Small intestine (tissue), 7 donors: ENCODE measurements at regions not wholly inside any gene's neighbourhood (a gene's known extent, or its start where the extent isn't known, plus 50 kb on each side); places are given as distances from the start of the nearest gene placed in this dataset.

Source experiments
- DNase-seq, 2 donors: peaks; one replicate each; pipeline versions ENCODE4 v3.0.0 to v3.0.0-alpha.2; 2013
- FAIRE-seq: peaks from 2 replicates; lab custom pipeline; 2012; peaks lifted over from hg19 to GRCh38; lab: Jason Lieb, UNC
- H3K27ac ChIP-seq, 3 donors: one replicate each; pipeline ENCODE4 v1.5.1; 2013; ENCODE audit warnings: low read length in 2 of 3, mild to moderate bottlenecking in 2 of 3, control low read depth in 1 of 3, inconsistent platforms in 1 of 3, low read depth in 1 of 3, moderate library complexity in 1 of 3
- H3K27me3 ChIP-seq, 3 donors: one replicate each; pipeline ENCODE4 v1.6.1; 2013; ENCODE audit warnings: low read length in 3 of 3, inconsistent platforms in 1 of 3; ENCODE audit not compliant: control insufficient read depth in 3 of 3, insufficient read depth in 3 of 3
- H3K36me3 ChIP-seq, 3 donors: one replicate each; pipeline ENCODE4 v1.6.1; 2013; ENCODE audit warnings: low read length in 3 of 3, inconsistent platforms in 1 of 3, low read depth in 1 of 3, mild to moderate bottlenecking in 1 of 3, moderate library complexity in 1 of 3; ENCODE audit not compliant: control insufficient read depth in 3 of 3, insufficient read depth in 2 of 3
- H3K4me1 ChIP-seq, 3 donors: one replicate each; pipeline ENCODE4 v1.6.1; 2013; ENCODE audit warnings: low read length in 2 of 3, inconsistent platforms in 1 of 3, low read depth in 1 of 3, mild to moderate bottlenecking in 1 of 3, moderate library complexity in 1 of 3; ENCODE audit not compliant: control insufficient read depth in 3 of 3, insufficient read depth in 2 of 3
- H3K4me3 ChIP-seq, 3 donors: one replicate each; pipeline ENCODE4 v1.5.1; 2013; ENCODE audit warnings: low read length in 3 of 3, control low read depth in 1 of 3, inconsistent platforms in 1 of 3, low read depth in 1 of 3, mild to moderate bottlenecking in 1 of 3, moderate library complexity in 1 of 3
- H3K9me3 ChIP-seq, 2 donors: one replicate each; pipeline ENCODE4 v1.6.1; 2013; ENCODE audit warnings: low read depth in 1 of 2, low read length in 1 of 2; ENCODE audit not compliant: control insufficient read depth in 2 of 2, insufficient read depth in 1 of 2
- WGBS, 3 donors: extraction: QIAGEN DNeasy Blood & Tissue Kit; methylation state at CpG; one replicate each; pipeline ENCODE4 v1.1.7; 2013; 5-methylcytosine and 5-hydroxymethylcytosine counted together
- donor health status: healthy with polysubstance abuse.
- donor health status: control.
- donor health status: control.
- donor health status: Bipolar disorder and iron deficiency.
- donor health status: healthy.

DNA sequence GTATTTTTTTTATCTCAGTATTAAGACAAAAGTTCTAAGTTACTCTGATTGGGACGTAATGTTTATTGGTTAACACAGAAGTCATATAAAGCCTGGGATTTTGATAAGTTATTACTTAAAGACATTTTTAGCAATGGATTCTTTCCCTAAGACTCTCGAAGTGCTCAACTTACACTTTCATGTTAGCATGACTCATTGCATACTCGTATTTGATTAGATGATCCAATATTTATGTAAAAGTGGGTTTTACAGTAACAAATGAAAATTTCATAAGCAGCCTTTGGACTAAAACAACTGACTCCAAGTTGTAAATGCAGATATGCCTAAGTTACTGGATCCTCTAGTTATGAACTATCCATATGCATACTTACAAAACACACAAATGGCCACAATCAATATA lies 567.7 kb upstream of the NUDT12 start:
- DNase-seq, result no peak
- no peak overlapping the region for H3K27ac ChIP-seq
- 63 to 75% (median 70%) methylated on average over 3 of the region's 3 CpGs for WGBS, 3 donors
- no peaks in the 10 kb centered on the region for H3K36me3 ChIP-seq
- no peak overlapping the region for H3K4me3 ChIP-seq
- no peaks in the 10 kb centered on the region for H3K4me1 ChIP-seq
- no peaks in the 10 kb centered on the region for H3K27me3 ChIP-seq
- H3K9me3 ChIP-seq, result peaks cover 0 to 4% of the 10 kb centered on the region in 2 donors
- no peak for FAIRE-seq

DNA sequence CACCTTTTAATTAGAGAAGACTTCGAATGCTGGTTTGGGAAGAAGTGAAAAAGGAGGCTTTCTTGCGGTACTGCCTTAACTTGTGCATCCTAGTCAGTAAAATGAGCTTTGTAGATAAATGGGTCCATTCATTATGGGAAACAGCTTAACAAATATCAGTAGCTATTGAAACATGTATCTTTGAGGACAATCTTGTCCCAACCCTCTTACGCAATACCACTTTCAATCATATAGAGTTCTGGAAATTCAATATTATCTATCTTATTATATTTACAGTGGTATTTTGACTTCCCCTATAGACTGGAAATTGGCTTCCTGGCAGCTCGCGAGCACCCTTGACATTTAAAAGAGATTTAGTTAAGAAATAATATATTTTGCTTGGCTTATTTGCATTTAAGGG lies 565.8 kb upstream of the NUDT12 start:
- no peak for FAIRE-seq
- H3K27me3 ChIP-seq, result no peaks in the 10 kb centered on the region
- no peaks in the 10 kb centered on the region for H3K36me3 ChIP-seq
- no peaks in the 10 kb centered on the region for H3K9me3 ChIP-seq
- no peaks in the 10 kb centered on the region for H3K4me1 ChIP-seq
- WGBS, 3 donors, result 69 to 84% (median 81%) methylated on average over 5 of the region's 5 CpGs
- no peak overlapping the region for H3K27ac ChIP-seq
- no peak overlapping the region for H3K4me3 ChIP-seq
- DNase-seq, result no peak

DNA sequence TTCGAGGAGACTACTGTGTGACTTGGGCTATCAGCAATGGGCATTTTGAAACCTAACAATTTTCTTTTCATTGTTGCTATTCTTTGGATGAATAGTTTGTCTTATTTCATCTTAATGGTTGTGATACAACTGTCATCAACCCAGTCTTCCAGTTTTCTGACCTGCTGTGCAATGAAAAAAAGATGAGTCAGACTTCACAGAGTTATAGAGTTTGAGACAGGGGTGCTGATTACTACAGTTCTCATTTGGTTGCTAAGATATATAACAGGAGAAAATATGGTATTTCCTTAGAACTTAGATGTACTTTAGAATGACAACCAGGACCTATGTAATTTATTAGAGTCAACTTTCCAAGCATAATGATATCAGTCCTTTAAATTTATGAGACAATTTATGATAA lies 564.4 kb upstream of the NUDT12 start:
- Histone ChIP-seq H3K27me3 (no peaks in the 10 kb centered on the region), H3K4me3 (no peak overlapping the region), H3K27ac (no peak overlapping the region), H3K4me1 (no peaks in the 10 kb centered on the region), H3K9me3 (no peaks in the 10 kb centered on the region), H3K36me3 (no peaks in the 10 kb centered on the region)
- no peak for DNase-seq
- WGBS, 3 donors, result 29 to 61% (median 45%) methylated on average over 1 of the region's 1 CpG
- FAIRE-seq, result no peak

DNA sequence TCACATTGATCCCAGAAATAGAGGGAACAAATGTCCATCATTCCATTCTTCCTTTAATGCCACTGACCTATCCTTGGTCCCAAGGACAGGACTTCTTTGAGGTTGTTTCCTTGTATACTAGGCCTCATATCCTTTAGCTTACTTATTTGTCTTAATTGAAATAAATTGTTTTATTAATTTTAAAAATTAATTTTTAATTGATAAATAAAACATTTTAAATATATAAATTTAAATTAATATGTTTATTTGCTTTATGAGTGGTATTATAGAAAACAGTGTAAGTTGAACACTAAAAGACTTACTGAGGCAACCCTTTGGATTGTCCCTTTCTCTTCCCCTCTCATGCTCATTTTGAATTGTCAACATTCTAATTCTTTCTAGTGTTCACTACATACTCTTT lies 556.9 kb upstream of the NUDT12 start:
- Histone ChIP-seq H3K27me3 (no peaks in the 10 kb centered on the region), H3K4me1 (no peaks in the 10 kb centered on the region), H3K4me3 (no peak overlapping the region), H3K36me3 (no peaks in the 10 kb centered on the region), H3K27ac (no peak overlapping the region), H3K9me3 (peaks cover 0 to 3% of the 10 kb centered on the region in 2 donors)
- DNase-seq, result no peak
- no peak for FAIRE-seq

DNA sequence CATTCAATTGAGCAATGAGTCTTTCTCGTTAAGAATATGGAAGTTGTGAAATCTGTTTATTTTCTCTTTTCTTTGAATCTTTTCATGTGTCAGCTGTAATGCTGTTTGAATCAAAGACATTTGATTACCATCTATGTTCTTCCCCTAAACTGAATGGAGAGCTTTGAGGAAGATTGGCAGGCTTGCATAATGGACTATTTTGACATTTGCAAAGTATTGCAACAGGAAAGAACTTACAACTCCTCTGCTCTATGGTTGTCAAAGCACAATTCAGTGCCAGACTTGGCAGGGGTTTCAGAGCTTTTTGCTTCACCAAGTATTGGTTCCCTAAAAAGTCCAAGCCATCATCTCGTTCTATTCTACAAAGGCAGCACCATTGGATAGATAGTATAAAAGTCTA lies 549.0 kb upstream of the NUDT12 start:
- Histone ChIP-seq H3K27ac (no peak overlapping the region), H3K4me1 (no peaks in the 10 kb centered on the region), H3K36me3 (no peaks in the 10 kb centered on the region), H3K4me3 (no peak overlapping the region), H3K27me3 (no peaks in the 10 kb centered on the region), H3K9me3 (peaks cover 0 to 3% of the 10 kb centered on the region in 2 donors)
- FAIRE-seq (no peak), DNase-seq (no peak)
- 75 to 84% (median 79%) methylated on average over 2 of the region's 2 CpGs for WGBS, 3 donors

- Histone ChIP-seq H3K9me3 (peaks cover 0 to 3% of the 10 kb centered on the region in 2 donors), H3K4me1 (no peaks in the 10 kb centered on the region), H3K4me3 (no peak overlapping the region), H3K36me3 (no peaks in the 10 kb centered on the region), H3K27ac (no peak overlapping the region), H3K27me3 (no peaks in the 10 kb centered on the region)
- no peak for DNase-seq
- no peak for FAIRE-seq
- 86 to 88% (median 87%) methylated on average over 5 of the region's 5 CpGs for WGBS, 3 donors
These were observed 533.9 kb upstream of the NUDT12 start for GRCh38 chr5:104096451-104096850.

DNA sequence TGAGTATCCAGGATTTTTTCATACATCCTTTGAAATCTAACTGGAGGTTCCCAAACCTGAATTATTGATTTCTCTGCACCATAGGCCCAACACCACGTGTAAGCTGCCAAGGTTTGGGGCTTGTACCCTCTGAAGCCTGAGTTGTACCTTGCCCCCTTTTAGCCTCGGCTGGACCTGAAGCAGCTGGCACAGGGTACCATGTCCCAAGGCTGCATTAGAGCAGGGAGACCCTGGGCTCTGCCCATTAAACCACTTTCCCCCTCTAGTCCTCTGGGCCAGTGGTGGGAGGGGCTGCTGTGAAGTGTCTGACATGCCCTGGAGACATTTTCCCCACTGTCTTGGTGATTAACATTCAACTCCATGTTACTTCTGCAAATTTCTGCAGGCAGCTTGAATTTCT lies 532.9 kb upstream of the NUDT12 start:
- peaks cover 0 to 3% of the 10 kb centered on the region in 2 donors for H3K9me3 ChIP-seq
- DNase-seq (no peak), FAIRE-seq (no peak)
- H3K36me3 ChIP-seq, result no peaks in the 10 kb centered on the region
- H3K27ac ChIP-seq, result no peak overlapping the region
- WGBS, 3 donors, result 38 to 72% (median 40%) methylated on average over 2 of the region's 2 CpGs
- no peak overlapping the region for H3K4me3 ChIP-seq
- H3K27me3 ChIP-seq, result no peaks in the 10 kb centered on the region
- no peaks in the 10 kb centered on the region for H3K4me1 ChIP-seq

DNA sequence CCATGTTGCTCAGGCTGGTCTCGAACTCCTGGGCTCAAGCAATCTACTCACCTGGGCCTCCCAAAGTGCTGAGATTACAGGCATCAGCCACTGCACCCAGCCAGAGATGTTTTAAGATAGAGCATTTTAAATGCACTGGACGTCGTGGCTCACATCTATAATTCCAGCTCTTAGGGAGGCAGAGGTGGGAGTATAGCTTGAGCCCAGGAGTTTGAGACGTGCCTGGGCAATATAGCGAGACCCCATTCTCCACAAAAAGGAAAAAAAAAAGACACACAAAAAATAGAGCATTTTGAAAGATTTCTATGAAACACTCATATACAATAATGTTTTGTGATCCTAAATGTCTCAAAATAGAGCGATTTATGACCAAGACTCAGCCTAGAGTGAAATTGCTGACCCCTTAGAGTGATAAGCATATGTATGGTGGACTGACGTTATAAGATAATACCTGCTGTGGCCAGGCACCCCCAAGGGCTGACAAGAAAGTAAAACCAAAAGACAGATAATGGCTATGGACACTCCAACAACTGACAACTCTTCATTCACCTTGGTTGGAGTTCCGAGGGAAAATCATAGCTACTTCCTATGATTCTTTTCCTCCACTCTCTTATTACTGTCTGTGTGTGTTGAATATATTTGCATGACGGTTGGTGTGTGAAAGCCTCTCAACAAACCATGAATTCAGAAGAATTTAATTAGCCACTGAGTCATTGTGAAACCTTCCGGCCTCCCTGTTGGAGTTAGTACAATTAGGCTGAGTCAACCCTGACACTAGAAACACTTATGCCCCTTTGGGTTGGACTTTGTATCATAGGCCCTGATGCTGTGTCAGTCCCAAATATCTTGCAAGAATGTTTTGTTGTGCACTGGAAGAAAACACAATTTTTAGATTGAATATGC lies 526.5 kb upstream of the NUDT12 start:
- H3K4me3 ChIP-seq, result no peak overlapping the region
- no peaks in the 10 kb centered on the region for H3K36me3 ChIP-seq
- H3K27ac ChIP-seq, result no peak overlapping the region
- H3K27me3 ChIP-seq, result no peaks in the 10 kb centered on the region
- no peak for FAIRE-seq
- DNase-seq, result no peak
- no peaks in the 10 kb centered on the region for H3K9me3 ChIP-seq
- WGBS, 3 donors, result 74 to 83% (median 77%) methylated on average over 10 of the region's 10 CpGs
- no peaks in the 10 kb centered on the region for H3K4me1 ChIP-seq

DNA sequence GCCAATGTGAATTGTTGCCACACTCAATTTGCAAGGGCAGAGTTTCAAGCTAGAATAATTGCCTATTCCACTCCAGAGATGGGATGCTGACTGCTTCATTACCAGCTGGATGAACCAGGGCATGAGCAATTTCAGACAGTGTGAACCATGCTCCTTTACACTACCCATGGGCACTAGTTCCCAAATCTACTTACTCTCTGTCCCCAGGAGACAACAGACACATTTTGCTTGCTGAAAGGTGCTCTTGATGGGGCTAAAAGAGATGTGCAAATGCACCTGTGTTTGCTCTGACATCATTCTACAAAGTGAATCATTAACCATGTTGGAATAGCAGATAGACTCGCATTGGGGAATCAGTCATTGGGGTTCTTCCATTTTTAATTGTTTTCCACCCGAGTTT lies 522.3 kb upstream of the NUDT12 start:
- no peaks in the 10 kb centered on the region for H3K9me3 ChIP-seq
- DNase-seq, result no peak
- H3K27me3 ChIP-seq, result no peaks in the 10 kb centered on the region
- H3K4me1 ChIP-seq, result no peaks in the 10 kb centered on the region
- no peak overlapping the region for H3K4me3 ChIP-seq
- 15 to 56% (median 31%) methylated on average over 2 of the region's 2 CpGs for whole genome bisulfite sequencing, 3 donors
- no peak overlapping the region for H3K27ac ChIP-seq
- no peaks in the 10 kb centered on the region for H3K36me3 ChIP-seq
- FAIRE-seq, result no peak
